Brain microvascular endothelial cell (primary cell): ENCODE measurements at regions not wholly inside any gene's neighbourhood (a gene's known extent, or its start where the extent isn't known, plus 50 kb on each side); places are given as distances from the start of the nearest gene placed in this dataset.

ENCODE experiments used
- DNase-seq: peaks from one replicate; pipeline ENCODE4 v3.0.0-alpha.2; 2020
- H3K27ac ChIP-seq: fragments of 250-450 bp; sonication (Bioruptor Pico); 2 replicates; pipeline ENCODE4 v1.5.1; 2020; ENCODE audit warnings: mild to moderate bottlenecking, moderate library complexity
- H3K27me3 ChIP-seq: fragments of 250-450 bp; sonication (Bioruptor Pico); replicated peaks from 2 replicates; pipeline ENCODE4 v1.5.1; 2020; ENCODE audit warnings: mild to moderate bottlenecking
- H3K36me3 ChIP-seq: fragments of 250-450 bp; sonication (Bioruptor Pico); replicated peaks from 2 replicates; pipeline ENCODE4 v1.5.1; 2020; ENCODE audit warnings: mild to moderate bottlenecking
- H3K4me3 ChIP-seq: 2 replicates; pipeline ENCODE4 v1.5.1; 2011; ENCODE audit warnings: low read depth, mild to moderate bottlenecking, control low read depth, low read length, moderate library complexity
- CTCF ChIP-seq: IDR thresholded peaks from 2 replicates; pipeline ENCODE4 v1.5.1; 2011; ENCODE audit warnings: low read depth, mild to moderate bottlenecking, moderate library complexity, low read length, control low read depth, inconsistent platforms; ENCODE audit errors: missing control alignments
- in situ Hi-C: cut with HindIII; loops from 2 replicates; pipeline ENCODE4 v1.10.0; 2017; ENCODE audit warnings: low sequenced_read_pairs, low pct_ligation_motif_present

GRCh38 chr2:75284345-75284744 is 85.0 kb upstream of the TACR1 start:
- DNase-seq, result no peak
- H3K36me3 ChIP-seq, result no peaks in the 10 kb centered on the region
- no peaks in the 10 kb centered on the region for H3K27me3 ChIP-seq
- H3K4me3 ChIP-seq, result no peak overlapping the region
- in situ Hi-C loops, result no loop called here
- no peak overlapping the region for H3K27ac ChIP-seq
- TF ChIP-seq CTCF, result no peak

GRCh38 chr2:75278821-75279379 is 79.6 kb upstream of the TACR1 start:
- in situ Hi-C loops, result no loop called here
- H3K27ac ChIP-seq, result no peak overlapping the region
- no peak overlapping the region for H3K4me3 ChIP-seq
- no peaks in the 10 kb centered on the region for H3K27me3 ChIP-seq
- no peaks in the 10 kb centered on the region for H3K36me3 ChIP-seq
- no peak for DNase-seq
- TF ChIP-seq CTCF, result no peak

GRCh38 chr2:75278314-75278713 is 79.0 kb upstream of the TACR1 start:
- Histone ChIP-seq H3K27me3 (no peaks in the 10 kb centered on the region), H3K27ac (no peak overlapping the region), H3K4me3 (no peak overlapping the region), H3K36me3 (no peaks in the 10 kb centered on the region)
- in situ Hi-C loops, result no loop called here
- no peak for TF ChIP-seq CTCF
- no peak for DNase-seq

GRCh38 chr2:75277111-75277510 is 77.8 kb upstream of the TACR1 start:
- Histone ChIP-seq H3K4me3 (no peak overlapping the region), H3K36me3 (no peaks in the 10 kb centered on the region), H3K27me3 (no peaks in the 10 kb centered on the region), H3K27ac (no peak overlapping the region)
- no peak for DNase-seq
- in situ Hi-C loops, result no loop called here
- no peak for TF ChIP-seq CTCF

GRCh38 chr2:75276093-75277029 is 77.0 kb upstream of the TACR1 start:
- in situ Hi-C loops, result no loop called here
- no peak for TF ChIP-seq CTCF
- peak; percentile 34 for DNase-seq
- H3K27ac ChIP-seq, result no peak overlapping the region
- no peaks in the 10 kb centered on the region for H3K36me3 ChIP-seq
- H3K27me3 ChIP-seq, result no peaks in the 10 kb centered on the region
- H3K4me3 ChIP-seq, result peak overlapping the region; percentile 23

- Histone ChIP-seq H3K27me3 (no peaks in the 10 kb centered on the region), H3K27ac (no peak overlapping the region), H3K4me3 (no peak overlapping the region), H3K36me3 (no peaks in the 10 kb centered on the region)
- no peak for TF ChIP-seq CTCF
- no peak for DNase-seq
- in situ Hi-C loops, result no loop called here
These were observed 75.6 kb upstream of the TACR1 start for GRCh38 chr2:75274936-75275335.
